Keratinocyte (primary cell): ENCODE measurements at regions not wholly inside any gene's neighbourhood (a gene's known extent, or its start where the extent isn't known, plus 50 kb on each side); places are given as distances from the start of the nearest gene placed in this dataset.

ENCODE experiments used
- DNase-seq: peaks from one replicate; pipeline ENCODE4 v3.0.0-alpha.2; 2011; ENCODE audit warnings: low read depth, missing footprints, low spot score
- FAIRE-seq: peaks from 2 replicates; lab custom pipeline; 2011; peaks lifted over from hg19 to GRCh38; lab: Jason Lieb, UNC
- H2AFZ ChIP-seq: 2 replicates; pipeline ENCODE4 v1.6.0; 2012; ENCODE audit warnings: low read length, control low read depth, inconsistent platforms; ENCODE audit not compliant: control insufficient read depth
- H3K27ac ChIP-seq: 2 replicates; pipeline ENCODE4 v1.5.1; 2011; ENCODE audit warnings: low read length; ENCODE audit not compliant: control insufficient read depth, insufficient read depth
- H3K27me3 ChIP-seq: 3 replicates; pipeline ENCODE4 v1.6.0; 2011; ENCODE audit warnings: low read length; ENCODE audit not compliant: control insufficient read depth, insufficient read depth; ENCODE audit errors: extremely low read depth
- H3K36me3 ChIP-seq, 2 experiments: 2 replicates in 1 of 2; 3 replicates in 1 of 2; pipeline ENCODE4 v1.5.1; 2011; ENCODE audit warnings: low read length in 2 of 2, mild to moderate bottlenecking in 1 of 2; ENCODE audit not compliant: control insufficient read depth in 2 of 2, insufficient read depth in 2 of 2; ENCODE audit errors: extremely low read depth in 1 of 2
- H3K4me1 ChIP-seq: 3 replicates; pipeline ENCODE4 v1.5.1; 2011; ENCODE audit warnings: low read length; ENCODE audit not compliant: control insufficient read depth, insufficient read depth; ENCODE audit errors: extremely low read depth
- H3K4me2 ChIP-seq: 3 replicates; pipeline ENCODE4 v1.6.0; 2011; ENCODE audit warnings: low read depth, low read length; ENCODE audit not compliant: control insufficient read depth, insufficient read depth; ENCODE audit errors: extremely low read depth
- H3K4me3 ChIP-seq, 3 experiments: fragments of 200-600 bp in 1 of 3; sonication (generic) in 1 of 3; 2 replicates in 2 of 3; 3 replicates in 1 of 3; pipeline ENCODE4 v1.5.1; 2011 to 2016; ENCODE audit warnings: low read length in 3 of 3, mild to moderate bottlenecking in 3 of 3, control low read depth in 2 of 3, inconsistent platforms in 1 of 3, low read depth in 1 of 3, mixed read lengths in 1 of 3, mixed run types in 1 of 3, moderate library complexity in 1 of 3; ENCODE audit not compliant: control insufficient read depth in 2 of 3, insufficient read depth in 2 of 3; ENCODE audit errors: extremely low read depth in 1 of 3
- H3K79me2 ChIP-seq: 2 replicates; pipeline ENCODE4 v1.6.0; 2012; ENCODE audit warnings: low read length; ENCODE audit not compliant: control insufficient read depth, insufficient read depth
- H3K9ac ChIP-seq: 3 replicates; pipeline ENCODE4 v1.6.0; 2011; ENCODE audit warnings: low read length; ENCODE audit not compliant: control insufficient read depth, insufficient read depth; ENCODE audit errors: extremely low read depth
- H3K9me1 ChIP-seq: 3 replicates; pipeline ENCODE4 v1.6.0; 2011; ENCODE audit warnings: low read length; ENCODE audit not compliant: control insufficient read depth, insufficient read depth; ENCODE audit errors: extremely low read depth
- H3K9me3 ChIP-seq: 2 replicates; pipeline ENCODE4 v1.5.1; 2012; ENCODE audit warnings: low read depth, low read length; ENCODE audit not compliant: control insufficient read depth
- H4K20me1 ChIP-seq: 3 replicates; pipeline ENCODE4 v1.6.0; 2011; ENCODE audit warnings: low read length; ENCODE audit not compliant: control insufficient read depth, insufficient read depth; ENCODE audit errors: extremely low read depth
- CTCF ChIP-seq, 3 experiments: IDR thresholded peaks in 1 of 3; conservative IDR thresholded peaks in 1 of 3; optimal IDR thresholded peaks in 1 of 3; 2 replicates in 2 of 3; 3 replicates in 1 of 3; pipeline versions ENCODE3 to v1.5.1; 2011; ENCODE audit warnings: low read length in 3 of 3, mild to moderate bottlenecking in 3 of 3, moderate library complexity in 2 of 3, control low read depth in 1 of 3, inconsistent platforms in 1 of 3; ENCODE audit not compliant: insufficient read depth in 2 of 3; ENCODE audit errors: extremely low read depth in 1 of 3
- EZH2 ChIP-seq: IDR thresholded peaks from one replicate; pipeline ENCODE4 v1.6.1; 2012; ENCODE audit warnings: inconsistent platforms, mild to moderate bottlenecking, low read length, moderate library complexity
- dilution Hi-C: fragments of 300-500 bp; cut with MboI; formaldehyde crosslinking; loops from one replicate; pipeline ENCODE4 v1.7.0; 2020; ENCODE audit warnings: low sequenced_read_pairs; ENCODE audit not compliant: extremely low pct_ligation_motif_present

- Histone ChIP-seq H2AFZ (no peak overlapping the region), H3K27ac (no peak overlapping the region), H3K4me3 (no peak overlapping the region), H3K36me3 (no peaks in the 10 kb centered on the region), H3K4me1 (peaks cover 3% of the 10 kb centered on the region), H3K4me2 (no peak overlapping the region), H3K9me1 (no peaks in the 10 kb centered on the region), H3K27me3 (no peaks in the 10 kb centered on the region), H3K9me3 (no peaks in the 10 kb centered on the region), H4K20me1 (peaks cover 7% of the 10 kb centered on the region), H3K9ac (no peak overlapping the region), H3K79me2 (peaks cover 89% of the 10 kb centered on the region)
- TF ChIP-seq EZH2 (no peak), CTCF (optimal IDR thresholded peaks at IDR 0.05 in 1 of 3, IDR thresholded peaks at IDR 0.05 in 1 of 3, conservative IDR thresholded peaks at IDR 0.05 in 1 of 3; ENCODE audit: extremely low read depth in 1 of 3, insufficient read depth in 2 of 3, low read length in 3 of 3) (no peak)
- DNase-seq = no peak
- no peak for FAIRE-seq
- dilution Hi-C loops = no loop called here
Measured at GRCh38 chr3:72423643-72424042, 424.6 kb downstream of the SHQ1 start.

DNA sequence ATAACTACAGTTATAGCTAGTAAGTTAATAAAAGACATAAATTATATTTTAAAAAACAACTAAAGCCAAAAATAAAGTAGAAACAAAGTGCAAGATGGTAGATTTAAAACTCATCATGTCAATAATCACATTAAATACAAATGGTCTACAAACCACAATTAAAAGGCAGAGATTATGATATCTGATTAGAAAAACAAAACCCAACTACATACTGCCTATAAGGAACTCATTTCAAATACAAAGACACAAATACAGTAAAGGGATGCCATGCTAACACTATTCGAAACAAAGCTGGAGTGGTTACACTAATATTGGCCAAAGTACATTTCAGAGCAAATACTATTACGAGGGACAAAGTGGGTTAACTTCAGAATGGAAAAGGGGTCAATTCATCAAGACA lies 426.5 kb downstream of the SHQ1 start:
- Histone ChIP-seq H3K9me3 (no peaks in the 10 kb centered on the region), H3K4me1 (peaks cover 11% of the 10 kb centered on the region), H2AFZ (no peak overlapping the region), H3K4me3 (no peak overlapping the region), H3K9ac (no peak overlapping the region), H3K36me3 (no peaks in the 10 kb centered on the region), H3K79me2 (peaks cover 87% of the 10 kb centered on the region), H3K9me1 (no peaks in the 10 kb centered on the region), H4K20me1 (peaks cover 7% of the 10 kb centered on the region), H3K27ac (no peak overlapping the region), H3K27me3 (no peaks in the 10 kb centered on the region), H3K4me2 (no peak overlapping the region)
- FAIRE-seq = no peak
- dilution Hi-C loops = no loop called here
- TF ChIP-seq CTCF (optimal IDR thresholded peaks at IDR 0.05 in 1 of 3, IDR thresholded peaks at IDR 0.05 in 1 of 3, conservative IDR thresholded peaks at IDR 0.05 in 1 of 3; ENCODE audit: extremely low read depth in 1 of 3, insufficient read depth in 2 of 3, low read length in 3 of 3) (no peak), EZH2 (no peak)
- DNase-seq = no peak
